Limb (tissue), 2 donors: ENCODE measurements at regions not wholly inside any gene's neighbourhood (a gene's known extent, or its start where the extent isn't known, plus 50 kb on each side); places are given as distances from the start of the nearest gene placed in this dataset.
"Not testable (repeated sequence)": the region's sequence is repeated elsewhere in the genome, so short reads cannot be mapped to it uniquely, and the experiment has no call there.

ENCODE experiments used
- DNase-seq, 2 donors: peaks; one replicate each; pipeline ENCODE4 v3.0.0-alpha.2; 2016; ENCODE audit errors: extremely low spot score in 2 of 2

- DNase-seq = not testable (repeated sequence)
Observed at GRCh38 chr22:12541412-12542170, 2986.4 kb upstream of the OR11H1 start.

- DNase-seq = not testable (repeated sequence)
Observed at GRCh38 chr22:12553366-12553765, 2974.6 kb upstream of the OR11H1 start.

GRCh38 chr22:12554648-12555192 is 2973.3 kb upstream of the OR11H1 start:
- not testable (repeated sequence) for DNase-seq

GRCh38 chr22:12571500-12571899 is 2956.5 kb upstream of the OR11H1 start:
- DNase-seq = not testable (repeated sequence)

GRCh38 chr22:12579655-12580054 is 2948.3 kb upstream of the OR11H1 start:
- not testable (repeated sequence) for DNase-seq

GRCh38 chr22:12584457-12584856 is 2943.5 kb upstream of the OR11H1 start:
- DNase-seq = not testable (repeated sequence)

- not testable (repeated sequence) for DNase-seq
Observed at GRCh38 chr22:12584874-12585273, 2943.1 kb upstream of the OR11H1 start.

GRCh38 chr22:12595724-12596123 is 2932.3 kb upstream of the OR11H1 start:
- DNase-seq = not testable (repeated sequence)

- DNase-seq = not testable (repeated sequence)
Observed at GRCh38 chr22:12597778-12598177, 2930.2 kb upstream of the OR11H1 start.

- DNase-seq = not testable (repeated sequence)
Observed at GRCh38 chr22:12601510-12601869, 2926.5 kb upstream of the OR11H1 start.

GRCh38 chr22:12601870-12602779 is 2925.9 kb upstream of the OR11H1 start:
- DNase-seq = peak in 1 of 2 donors; percentile 33

- DNase-seq = not testable (repeated sequence)
Observed at GRCh38 chr22:12603399-12603798, 2924.6 kb upstream of the OR11H1 start.

- not testable (repeated sequence) for DNase-seq
Observed at GRCh38 chr22:12603833-12604232, 2924.2 kb upstream of the OR11H1 start.

GRCh38 chr22:12608454-12608853 is 2919.5 kb upstream of the OR11H1 start:
- not testable (repeated sequence) for DNase-seq

GRCh38 chr22:12613199-12613598 is 2914.8 kb upstream of the OR11H1 start:
- DNase-seq = no peak

- not testable (repeated sequence) for DNase-seq
Observed at GRCh38 chr22:12613907-12614306, 2914.1 kb upstream of the OR11H1 start.

GRCh38 chr22:12626894-12627293 is 2901.1 kb upstream of the OR11H1 start:
- DNase-seq = not testable (repeated sequence)

- DNase-seq = not testable (repeated sequence)
Observed at GRCh38 chr22:12629815-12630214, 2898.2 kb upstream of the OR11H1 start.

GRCh38 chr22:12630965-12631364 is 2897.0 kb upstream of the OR11H1 start:
- DNase-seq = not testable (repeated sequence)

GRCh38 chr22:12637566-12638166 is 2890.3 kb upstream of the OR11H1 start:
- not testable (repeated sequence) for DNase-seq

GRCh38 chr22:12638319-12638718 is 2889.7 kb upstream of the OR11H1 start:
- DNase-seq = not testable (repeated sequence)
